GM12891 (cell line): ENCODE measurements at regions not wholly inside any gene's neighbourhood (a gene's known extent, or its start where the extent isn't known, plus 50 kb on each side); places are given as distances from the start of the nearest gene placed in this dataset.
"Not testable (repeated sequence)": the region's sequence is repeated elsewhere in the genome, so short reads cannot be mapped to it uniquely, and the experiment has no call there.

ENCODE experiments used
- PAX5 ChIP-seq: IDR thresholded peaks from 2 replicates; pipeline ENCODE4 v1.6.1; 2011; ENCODE audit warnings: low read length, moderate library complexity, mild to moderate bottlenecking; ENCODE audit not compliant: insufficient read depth, severe bottlenecking
- POLR2A ChIP-seq: IDR thresholded peaks from 2 replicates; pipeline ENCODE4 v1.6.1; 2011; ENCODE audit warnings: low read depth, low read length, control low read depth
- POLR2AphosphoS5 ChIP-seq: IDR thresholded peaks from 2 replicates; pipeline ENCODE4 v1.6.1; 2011; ENCODE audit warnings: low read depth, low read length, control low read depth
- POU2F2 ChIP-seq: IDR thresholded peaks from 2 replicates; pipeline ENCODE4 v1.6.1; 2011; ENCODE audit warnings: low read depth, mild to moderate bottlenecking, control low read depth, low read length, moderate library complexity
- SPI1 ChIP-seq: IDR thresholded peaks from 2 replicates; pipeline ENCODE4 v1.6.1; 2011; ENCODE audit warnings: low read depth, low read length, control low read depth
- TAF1 ChIP-seq: IDR thresholded peaks from 2 replicates; pipeline ENCODE4 v1.6.1; 2011; ENCODE audit warnings: low read depth, low read length, control low read depth

DNA sequence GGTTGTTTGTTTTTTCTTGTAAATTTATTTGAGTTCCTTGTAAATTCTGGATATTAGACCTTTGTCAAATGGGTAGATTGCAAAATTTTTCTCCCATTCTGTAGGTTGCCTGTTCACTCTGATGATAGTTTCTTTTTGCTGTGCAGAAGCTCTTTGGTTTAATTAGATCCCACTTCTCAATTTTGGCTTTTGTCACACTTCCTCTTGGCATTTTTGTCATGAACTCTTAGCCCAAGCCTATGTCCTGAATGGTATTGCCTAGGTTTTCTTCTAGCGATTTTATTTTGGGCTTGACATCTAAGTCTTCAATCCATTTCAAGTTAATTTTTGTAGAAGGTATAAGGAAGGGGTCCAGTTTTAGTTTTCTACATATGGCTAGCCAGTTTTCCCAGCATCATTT lies 82.8 kb upstream of the PHACTR1 start:
- TF ChIP-seq POLR2A, SPI1, TAF1, POLR2AphosphoS5, PAX5, POU2F2: not testable (repeated sequence)
